GM12864 (cell line): ENCODE measurements at regions not wholly inside any gene's neighbourhood (a gene's known extent, or its start where the extent isn't known, plus 50 kb on each side); places are given as distances from the start of the nearest gene placed in this dataset.
"Not testable (repeated sequence)": the region's sequence is repeated elsewhere in the genome, so short reads cannot be mapped to it uniquely, and the experiment has no call there.

Experiments
- DNase-seq: peaks from one replicate; pipeline ENCODE4 v3.0.0-alpha.2; 2011; ENCODE audit warnings: low read depth
- H3K4me3 ChIP-seq: 2 replicates; pipeline ENCODE4 v1.5.1; 2011; ENCODE audit warnings: mild to moderate bottlenecking, low read depth, low read length, control low read depth
- TF ChIP-seq, protein P1 (sequence below): IDR thresholded peaks from 2 replicates; pipeline ENCODE4 v1.5.1; 2011; ENCODE audit warnings: low read depth, mild to moderate bottlenecking, moderate library complexity, low read length, control low read depth, inconsistent platforms; ENCODE audit errors: missing control alignments

DNA sequence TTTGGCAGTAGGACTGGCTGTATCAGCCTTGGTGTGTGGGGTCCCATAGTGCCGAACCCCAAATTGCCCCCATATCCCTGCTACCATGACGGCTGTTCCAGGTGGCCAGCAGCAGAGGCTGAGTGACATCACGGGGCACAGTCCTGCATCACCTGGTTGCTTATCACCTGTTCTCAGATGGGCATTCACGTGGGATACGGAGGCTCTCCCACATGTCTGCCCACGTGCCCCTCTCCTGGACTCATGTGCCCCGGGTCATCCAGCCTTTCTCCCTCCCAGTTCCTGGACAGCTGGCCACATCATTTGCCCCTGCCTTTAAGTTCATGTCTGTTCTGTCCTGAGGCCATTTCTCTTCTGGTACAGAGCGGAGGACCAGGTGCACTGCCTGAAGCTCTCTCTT is 431.0 kb upstream of the B3GAT1 start:
- TF ChIP-seq, protein P1, sequence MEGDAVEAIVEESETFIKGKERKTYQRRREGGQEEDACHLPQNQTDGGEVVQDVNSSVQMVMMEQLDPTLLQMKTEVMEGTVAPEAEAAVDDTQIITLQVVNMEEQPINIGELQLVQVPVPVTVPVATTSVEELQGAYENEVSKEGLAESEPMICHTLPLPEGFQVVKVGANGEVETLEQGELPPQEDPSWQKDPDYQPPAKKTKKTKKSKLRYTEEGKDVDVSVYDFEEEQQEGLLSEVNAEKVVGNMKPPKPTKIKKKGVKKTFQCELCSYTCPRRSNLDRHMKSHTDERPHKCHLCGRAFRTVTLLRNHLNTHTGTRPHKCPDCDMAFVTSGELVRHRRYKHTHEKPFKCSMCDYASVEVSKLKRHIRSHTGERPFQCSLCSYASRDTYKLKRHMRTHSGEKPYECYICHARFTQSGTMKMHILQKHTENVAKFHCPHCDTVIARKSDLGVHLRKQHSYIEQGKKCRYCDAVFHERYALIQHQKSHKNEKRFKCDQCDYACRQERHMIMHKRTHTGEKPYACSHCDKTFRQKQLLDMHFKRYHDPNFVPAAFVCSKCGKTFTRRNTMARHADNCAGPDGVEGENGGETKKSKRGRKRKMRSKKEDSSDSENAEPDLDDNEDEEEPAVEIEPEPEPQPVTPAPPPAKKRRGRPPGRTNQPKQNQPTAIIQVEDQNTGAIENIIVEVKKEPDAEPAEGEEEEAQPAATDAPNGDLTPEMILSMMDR, result no peak
- H3K4me3 ChIP-seq, result no peak overlapping the region
- DNase-seq, result no peak

DNA sequence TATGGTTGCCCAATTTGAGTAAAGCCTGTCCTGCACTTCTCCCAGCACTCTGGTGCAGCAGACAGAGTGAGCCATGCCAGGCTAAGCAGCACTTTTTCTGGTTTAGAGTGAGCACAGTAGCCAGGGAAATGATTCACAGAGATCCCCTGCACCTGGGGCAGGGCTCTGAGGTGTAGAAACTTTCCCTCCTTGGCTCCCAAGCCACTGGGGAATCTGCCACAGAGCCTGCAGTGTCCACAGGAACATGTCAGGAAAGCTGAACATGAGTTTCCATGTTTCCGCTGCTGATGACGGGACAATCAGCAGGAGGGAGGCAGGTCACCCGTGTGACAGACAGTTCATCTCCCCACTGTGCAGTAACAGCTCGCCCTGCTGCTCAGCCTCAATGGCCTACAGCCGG is 429.9 kb upstream of the B3GAT1 start:
- no peak for DNase-seq
- no peak overlapping the region for H3K4me3 ChIP-seq
- TF ChIP-seq, protein P1, result no peak

GRCh38 chr11:134841411-134841810 is 429.4 kb upstream of the B3GAT1 start:
- no peak for DNase-seq
- no peak overlapping the region for H3K4me3 ChIP-seq
- TF ChIP-seq, protein P1, result no peak

DNA sequence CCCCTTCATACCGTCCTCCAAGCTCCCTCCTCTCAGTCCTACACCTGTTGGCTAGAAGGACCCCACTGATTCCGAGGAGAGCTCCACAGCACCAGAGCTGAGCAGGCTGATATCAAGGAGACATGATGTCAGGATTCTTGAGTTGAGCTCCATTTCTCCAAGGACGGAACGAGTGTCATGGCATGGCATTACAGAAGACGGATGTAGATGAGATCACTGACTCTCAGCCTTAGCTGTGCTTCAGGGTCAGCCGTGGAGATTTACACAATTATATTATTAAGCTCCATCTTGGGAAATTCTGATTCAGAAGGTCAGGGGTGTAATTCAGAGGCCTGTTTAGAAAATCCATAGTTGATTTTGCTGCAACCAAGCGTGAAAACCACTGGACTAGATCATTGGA is 428.9 kb upstream of the B3GAT1 start:
- no peak overlapping the region for H3K4me3 ChIP-seq
- DNase-seq, result no peak
- TF ChIP-seq, protein P1, result no peak

DNA sequence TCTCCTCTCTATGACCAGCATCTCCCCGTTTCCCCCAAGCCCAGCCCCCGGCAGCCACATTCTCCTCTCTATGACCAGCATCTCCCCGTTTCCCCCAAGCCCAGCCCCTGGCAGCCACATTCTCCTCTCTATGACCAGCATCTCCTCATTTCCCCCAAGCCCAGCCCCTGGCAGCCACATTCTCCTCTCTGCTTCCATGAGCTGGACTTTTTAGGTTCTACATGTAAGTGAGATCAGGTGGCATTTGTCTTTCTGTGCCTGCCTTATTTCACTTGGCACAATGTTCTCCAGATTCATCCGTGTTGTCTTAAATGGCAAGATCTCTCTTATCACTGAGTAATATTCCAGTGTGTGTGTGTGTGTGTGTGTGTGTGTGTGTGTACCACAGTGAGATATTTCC is 428.1 kb upstream of the B3GAT1 start:
- not testable (repeated sequence) for DNase-seq

DNA sequence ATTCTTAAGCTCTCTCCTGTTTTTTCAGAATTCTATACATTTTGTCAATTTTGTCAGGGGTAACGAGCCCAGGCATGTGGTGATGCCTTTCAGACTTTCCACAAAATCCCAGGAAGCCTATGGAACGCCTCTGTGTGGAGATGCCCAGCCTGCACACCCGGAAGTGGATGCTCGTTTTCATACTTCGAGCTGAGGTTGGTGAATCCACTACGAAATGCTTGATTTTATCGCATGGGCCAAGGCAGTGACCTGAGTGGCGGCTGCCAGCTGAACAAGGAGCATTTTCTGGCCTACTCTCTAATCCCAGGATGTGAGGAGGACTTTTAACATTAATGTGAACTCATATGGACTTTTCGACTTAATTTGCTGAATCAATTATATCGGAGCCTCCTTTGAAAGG is 426.7 kb upstream of the B3GAT1 start:
- H3K4me3 ChIP-seq, result no peak overlapping the region
- DNase-seq, result no peak
- TF ChIP-seq, protein P1, result no peak

More for the DNA sequence above, 428.1 kb upstream of the B3GAT1 start:
- not testable (repeated sequence) for H3K4me3 ChIP-seq

GRCh38 chr11:134837887-134838232 is 425.8 kb upstream of the B3GAT1 start:
- TF ChIP-seq, protein P1, result no peak
- H3K4me3 ChIP-seq, result no peak overlapping the region
- DNase-seq, result no peak

DNA sequence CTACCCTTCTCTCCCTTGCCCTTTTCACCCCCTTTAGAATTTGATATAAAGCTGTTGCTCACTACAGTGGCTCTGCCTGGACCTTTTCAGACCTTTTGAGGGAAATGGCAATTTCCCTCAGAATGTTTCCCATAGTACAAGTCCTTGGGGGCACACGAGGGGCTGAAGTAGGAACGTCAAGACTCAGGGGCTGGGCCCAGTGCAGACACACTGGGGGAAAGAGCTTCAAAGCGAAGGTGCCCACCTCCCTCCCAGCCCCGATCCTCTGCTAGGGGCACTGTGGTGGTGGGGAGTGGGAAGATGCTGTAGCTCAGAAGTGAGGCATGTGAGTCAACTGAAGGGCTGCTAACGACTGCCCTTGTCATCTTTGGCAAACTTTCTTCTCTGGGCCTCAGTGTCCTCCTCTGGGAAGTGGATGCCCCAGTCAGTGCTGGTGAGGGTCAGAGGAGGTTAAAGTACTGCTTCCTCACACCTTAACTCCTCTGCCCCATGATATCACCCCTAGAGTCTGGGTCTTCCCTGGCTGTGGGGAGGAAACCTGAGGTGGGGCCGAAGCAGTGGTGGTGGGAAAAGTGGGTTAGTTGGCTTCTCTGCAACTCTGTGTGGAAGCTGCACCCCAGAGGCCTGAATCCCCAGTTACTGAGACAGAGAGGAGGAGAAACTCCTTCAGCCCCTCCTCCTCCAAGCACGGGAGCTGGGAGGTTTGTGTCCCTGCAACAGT is 425.3 kb upstream of the B3GAT1 start:
- no peak overlapping the region for H3K4me3 ChIP-seq
- TF ChIP-seq, protein P1, result no peak
- no peak for DNase-seq
